ENCODE measurements at regions not wholly inside any gene's neighbourhood (a gene's known extent, or its start where the extent isn't known, plus 50 kb on each side); places are given as distances from the start of the nearest gene placed in this dataset.
"Not testable (repeated sequence)": the region's sequence is repeated elsewhere in the genome, so short reads cannot be mapped to it uniquely, and the experiment has no call there.

DNA sequence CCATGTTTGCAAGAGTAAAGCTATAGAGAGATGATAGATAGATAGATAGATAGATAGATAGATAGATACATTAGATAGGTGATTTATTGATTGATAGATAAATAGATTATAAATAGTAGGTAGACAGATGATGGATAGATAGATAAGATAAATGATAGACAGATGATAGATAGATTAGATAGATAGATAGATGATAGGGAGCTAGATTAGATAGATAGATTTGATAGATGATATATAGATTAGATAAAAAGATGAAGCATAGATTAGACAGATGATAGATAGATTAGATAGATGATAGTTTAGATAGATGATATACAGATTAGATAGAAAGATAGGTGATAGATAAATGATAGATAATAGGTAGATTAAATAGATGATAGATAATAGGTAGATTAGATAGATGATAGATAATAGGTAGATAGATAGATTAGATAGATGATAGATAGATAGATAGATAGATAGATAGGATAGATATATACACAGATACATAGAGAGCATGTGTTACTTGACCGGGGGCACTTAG lies 243.3 kb upstream of the FOXK1 start:
- no peak for DNase-seq

DNA sequence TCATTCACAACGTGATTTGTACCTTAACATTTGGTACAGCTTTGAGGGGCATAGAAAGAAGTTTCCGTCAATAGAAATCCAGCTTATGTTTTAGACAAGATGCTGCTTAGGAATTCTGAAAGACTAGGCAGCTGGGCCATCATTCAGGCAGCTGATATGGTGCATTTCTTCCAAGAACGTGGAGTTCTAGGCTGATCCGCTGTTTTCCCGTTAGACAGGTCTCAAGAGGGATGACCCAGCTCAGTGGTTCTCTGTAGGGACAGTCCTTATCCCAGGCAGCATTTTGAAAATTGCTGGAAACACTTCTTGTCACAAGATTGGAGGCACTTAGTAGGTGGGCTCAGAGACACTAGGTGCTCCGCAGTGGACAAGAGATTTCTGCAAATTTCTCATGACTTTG lies 242.7 kb upstream of the FOXK1 start:
- DNase-seq, result no peak

DNA sequence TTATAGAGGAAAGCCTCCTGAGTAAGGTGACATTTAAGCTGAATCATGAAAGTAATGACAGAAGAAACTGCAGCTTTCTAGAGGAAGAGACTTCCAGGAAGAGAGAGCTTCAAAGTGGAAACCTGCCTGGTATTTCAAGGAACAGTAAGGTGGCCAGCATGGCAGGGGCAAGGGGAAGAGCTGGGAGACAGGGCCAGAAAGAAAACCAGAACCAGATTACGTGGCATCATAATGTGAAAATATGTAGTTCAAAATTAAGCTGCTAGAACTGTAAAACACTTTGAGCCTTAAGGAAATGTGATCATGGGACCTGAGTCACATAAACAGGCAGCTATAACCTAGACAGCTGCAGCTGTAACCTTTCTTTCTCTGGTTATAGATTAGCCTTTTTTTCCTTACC lies 238.0 kb upstream of the FOXK1 start:
- DNase-seq, result no peak

DNA sequence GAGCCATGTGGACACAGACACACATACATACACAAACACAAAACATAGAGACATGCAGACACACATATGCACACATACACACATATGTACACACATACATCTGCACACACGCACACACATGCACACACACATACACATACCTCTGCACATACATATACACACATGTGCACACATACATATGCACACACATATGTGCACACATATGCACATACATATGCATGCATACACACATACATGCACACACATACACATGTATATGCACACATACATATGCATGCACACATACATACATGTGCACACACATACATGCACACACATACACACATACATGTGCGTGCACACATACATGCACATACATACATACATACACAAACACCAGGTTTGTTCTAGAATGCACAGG lies 236.3 kb upstream of the FOXK1 start:
- no peak for DNase-seq

DNA sequence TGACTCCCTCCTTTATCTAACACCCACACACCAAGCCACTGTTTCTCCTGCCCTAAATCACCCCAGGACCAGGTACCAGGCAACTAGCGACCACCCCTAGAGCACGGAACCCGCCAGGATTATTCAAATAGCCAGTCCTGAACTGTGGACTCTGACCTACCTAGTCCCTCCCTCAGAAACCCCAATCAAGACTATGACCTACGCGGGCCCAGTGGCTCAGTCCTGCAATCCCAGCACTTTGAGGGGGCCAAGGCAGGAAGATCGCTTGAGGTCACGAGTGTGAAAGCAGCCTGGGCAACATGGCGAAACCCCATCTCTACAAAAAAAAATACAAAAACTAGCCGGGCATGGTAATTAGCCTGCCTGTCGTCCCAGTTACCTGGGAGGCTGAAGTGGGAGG lies 232.8 kb upstream of the FOXK1 start:
- no peak for DNase-seq

DNA sequence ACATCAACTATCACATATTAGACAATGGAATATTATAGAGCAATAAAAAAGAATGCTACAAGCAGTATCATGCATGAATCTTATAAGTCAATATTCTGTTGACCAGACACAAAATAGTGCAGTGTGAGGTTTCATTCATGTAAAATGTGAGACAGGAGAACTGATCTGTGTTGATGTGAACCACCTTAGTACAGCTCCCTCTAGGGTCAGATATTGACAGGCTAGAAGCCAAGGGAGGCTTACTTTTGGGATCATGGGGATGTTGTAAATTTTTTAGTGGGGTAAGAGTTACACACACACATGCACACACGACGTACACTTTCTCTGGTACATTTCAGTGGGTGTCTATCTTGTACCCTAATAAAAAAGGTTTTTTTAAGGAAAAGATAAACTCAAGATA lies 231.6 kb upstream of the FOXK1 start:
- no peak for DNase-seq

DNA sequence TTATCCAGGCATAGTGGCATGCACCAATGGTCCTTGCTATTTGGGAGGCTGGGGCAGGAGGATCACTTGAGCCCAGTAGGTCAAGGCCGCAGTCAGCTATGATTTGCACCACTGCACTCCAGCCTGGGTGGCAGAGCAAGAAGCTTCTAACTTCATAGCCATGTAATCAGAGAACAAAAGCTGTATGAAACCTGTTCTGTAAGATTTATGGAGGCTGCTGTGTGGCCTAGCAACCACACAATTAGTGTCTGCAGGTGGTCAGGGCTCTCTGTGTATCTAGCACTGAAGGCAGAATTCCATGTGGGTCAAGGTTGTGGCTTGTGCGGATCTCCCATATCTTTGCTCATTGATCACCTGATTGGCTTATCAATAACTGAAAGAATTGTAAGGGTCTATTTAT lies 221.5 kb upstream of the FOXK1 start:
- peak in 1 of 2 experiments; percentile 34 for DNase-seq

DNA sequence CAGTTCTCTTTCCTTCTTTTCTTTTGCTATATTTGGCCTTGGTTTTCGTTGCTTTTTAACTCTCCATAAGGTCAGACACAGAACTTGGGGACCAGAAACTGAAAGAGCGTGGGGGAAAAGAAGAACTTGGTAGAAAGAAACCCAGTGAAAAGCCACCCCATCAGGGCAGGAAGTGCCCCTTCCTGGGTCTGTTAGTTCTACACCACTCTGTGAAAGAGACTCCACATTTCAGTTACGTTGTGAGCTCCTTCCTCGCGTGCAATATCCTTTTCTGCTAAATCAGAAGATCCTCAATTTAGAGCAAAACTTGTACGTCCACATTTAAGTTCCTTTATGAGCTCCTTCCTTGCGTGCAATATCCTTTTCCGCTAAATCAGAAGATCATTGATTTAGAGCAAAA lies 220.6 kb upstream of the FOXK1 start:
- no peak for DNase-seq

DNA sequence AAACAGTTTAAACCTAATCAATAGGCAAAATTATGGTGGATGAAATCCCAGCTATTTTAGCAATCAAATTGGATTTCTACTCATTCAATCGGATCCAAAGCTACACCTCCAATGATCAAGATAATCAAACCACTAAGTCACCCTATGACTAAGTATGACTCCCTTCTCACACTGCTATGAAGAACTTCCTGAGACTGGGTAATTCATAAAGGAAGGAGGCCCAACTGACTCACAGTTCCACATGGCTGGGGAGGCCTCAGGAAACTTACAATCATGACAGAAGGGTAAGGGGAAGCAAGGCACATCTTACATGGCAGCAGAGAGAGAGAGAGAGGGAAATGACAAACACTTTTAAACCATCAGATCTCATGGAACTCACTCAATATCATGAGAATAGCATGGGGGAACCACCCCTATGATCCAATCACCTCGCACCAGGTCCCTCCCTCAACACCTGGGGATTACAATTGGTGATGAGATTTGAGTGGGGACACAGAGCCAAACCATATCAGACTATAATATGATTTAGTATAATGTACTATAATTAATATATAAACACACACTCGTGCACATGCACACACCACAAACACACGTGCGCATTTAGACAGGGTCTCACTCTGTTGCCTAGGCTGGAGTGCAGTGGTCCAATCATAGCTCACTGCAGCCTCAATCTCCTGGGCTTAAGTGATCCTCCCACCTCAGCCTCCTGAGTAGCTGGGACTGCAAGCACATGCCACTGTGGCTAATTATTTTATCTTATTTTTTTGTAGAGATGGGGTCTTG lies 213.6 kb upstream of the FOXK1 start:
- no peak for DNase-seq

DNA sequence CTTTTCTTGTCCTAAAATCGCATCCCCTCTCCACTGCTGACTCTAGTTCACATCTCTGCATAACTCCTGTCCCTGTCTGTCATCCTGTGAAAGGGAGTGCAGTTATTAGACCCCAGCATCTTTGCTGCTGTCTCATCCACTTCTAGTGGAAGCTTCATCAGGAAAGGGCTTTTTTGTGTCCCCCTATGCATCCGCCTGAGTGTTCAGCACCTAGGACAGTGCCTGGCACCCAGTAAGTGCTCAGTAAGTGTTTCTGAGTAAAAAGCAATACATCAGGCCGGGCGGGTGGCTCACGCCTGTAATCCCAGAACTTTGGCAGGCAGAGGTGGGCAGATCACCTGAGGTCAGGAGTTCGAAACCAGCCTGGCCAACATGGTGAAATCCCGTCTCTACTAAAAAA lies 211.8 kb upstream of the FOXK1 start:
- no peak for DNase-seq

DNA sequence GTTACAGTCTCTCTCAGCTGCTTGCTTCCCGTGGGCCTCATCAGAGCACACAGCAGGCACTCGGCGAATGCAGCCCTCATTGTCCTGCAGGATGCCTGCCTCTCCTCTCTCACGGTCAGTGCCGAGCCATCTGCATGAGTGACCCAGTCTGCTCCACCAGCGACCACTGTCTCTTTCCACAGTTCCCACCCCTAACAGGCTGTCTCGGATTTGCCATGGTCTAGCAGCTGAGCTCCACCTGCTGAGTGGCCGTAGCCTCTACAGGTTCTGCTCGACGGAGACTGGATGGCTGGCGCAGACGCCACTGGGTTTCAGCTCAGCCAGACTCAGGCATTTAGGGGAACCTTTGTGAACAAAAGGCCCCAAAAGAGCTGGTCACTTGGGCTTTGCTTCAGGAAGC lies 209.4 kb upstream of the FOXK1 start:
- DNase-seq, result peak in 1 of 2 experiments; percentile 45

DNA sequence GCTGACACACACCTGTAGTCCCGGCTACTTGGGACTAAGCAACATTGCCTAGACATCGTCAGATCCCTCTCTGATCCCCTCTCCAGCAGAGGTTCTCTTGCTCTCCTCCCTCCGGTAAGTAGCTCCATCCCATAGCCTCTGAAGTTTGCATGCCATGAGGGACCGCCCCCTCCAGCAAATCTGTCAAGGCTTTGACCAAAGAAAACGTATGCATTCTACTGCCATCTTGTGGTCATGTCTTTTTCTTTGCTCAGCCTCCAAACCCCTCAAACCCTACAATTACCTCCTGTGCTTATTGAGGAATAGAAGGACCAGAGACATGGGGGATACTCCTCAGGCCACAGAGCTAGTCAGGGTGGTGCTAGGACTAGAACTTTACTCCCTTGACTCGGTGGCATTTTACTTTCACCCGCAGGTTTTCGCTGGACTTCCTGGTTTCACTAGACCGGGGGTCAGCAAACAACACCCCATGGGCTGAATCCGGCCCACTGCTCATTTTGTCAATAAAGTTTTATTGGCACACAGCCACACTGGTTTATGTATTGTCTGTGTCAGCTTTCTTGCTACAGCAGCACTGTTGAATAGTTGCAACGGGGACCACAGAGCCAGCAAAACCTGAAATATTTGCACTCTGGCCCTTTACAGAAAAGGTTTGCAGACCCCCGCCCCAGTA lies 202.6 kb upstream of the FOXK1 start:
- DNase-seq, result peak; percentile 90 to 94

DNA sequence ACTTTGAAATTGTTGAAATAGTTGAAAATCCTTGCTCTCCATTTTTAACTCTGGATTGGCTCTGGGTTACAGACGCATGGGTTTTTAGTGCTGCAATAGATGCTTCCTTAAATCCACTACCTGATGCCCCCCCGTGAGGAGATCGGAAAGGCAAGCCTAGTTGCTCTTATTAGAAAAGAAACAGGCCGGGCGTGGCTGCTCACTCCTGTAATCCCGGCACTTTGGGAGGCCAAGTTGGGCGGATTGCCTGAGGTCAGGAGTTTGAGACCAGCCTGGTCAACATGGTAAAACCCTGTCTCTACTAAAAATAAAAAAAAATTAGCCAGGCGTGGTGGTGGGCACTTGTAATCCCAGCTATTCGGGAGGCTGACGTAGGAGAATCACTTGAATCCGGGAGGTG lies 202.0 kb upstream of the FOXK1 start:
- DNase-seq, result not testable (repeated sequence)

DNA sequence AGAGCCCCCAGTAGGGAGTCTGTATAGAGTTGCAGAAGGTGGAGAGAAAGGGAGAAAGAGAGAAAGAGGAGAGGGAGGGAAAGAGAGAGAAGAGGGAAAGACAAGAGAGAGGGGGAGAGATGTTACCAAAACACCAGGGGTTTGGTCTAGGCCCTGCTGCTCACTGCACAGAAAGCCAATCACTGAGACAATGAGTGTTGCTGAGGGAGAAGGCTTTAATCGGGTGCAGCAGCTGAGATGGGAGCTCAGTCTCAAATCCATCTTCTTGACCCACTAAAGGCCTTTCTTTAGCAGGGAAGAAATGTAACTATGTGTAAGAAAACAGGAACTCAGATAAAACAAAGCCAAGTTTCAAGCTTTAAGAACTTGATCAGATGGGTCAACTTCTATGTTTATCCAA lies 198.2 kb upstream of the FOXK1 start:
- no peak for DNase-seq

DNA sequence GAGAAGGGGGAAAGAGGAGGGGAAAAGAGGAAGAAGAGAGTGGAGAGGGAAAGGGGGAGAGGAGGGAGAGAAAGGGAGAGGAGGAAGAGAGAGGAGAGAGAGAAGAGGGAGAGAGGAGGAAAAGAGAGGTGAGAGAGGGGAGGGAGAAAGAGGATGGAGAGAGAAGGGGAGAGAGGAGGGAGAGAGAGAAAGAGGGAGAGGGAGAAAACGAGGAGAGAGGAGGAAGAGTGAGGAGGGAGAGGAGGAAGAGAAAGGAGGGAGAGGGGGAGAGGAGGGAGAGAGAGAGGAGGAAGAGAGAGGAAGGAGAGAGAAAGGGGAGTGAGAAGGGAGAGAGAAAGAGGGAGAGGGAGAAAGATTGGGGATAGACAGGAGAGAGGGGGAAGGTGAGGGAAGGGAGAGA lies 197.6 kb upstream of the FOXK1 start:
- DNase-seq, result no peak

DNA sequence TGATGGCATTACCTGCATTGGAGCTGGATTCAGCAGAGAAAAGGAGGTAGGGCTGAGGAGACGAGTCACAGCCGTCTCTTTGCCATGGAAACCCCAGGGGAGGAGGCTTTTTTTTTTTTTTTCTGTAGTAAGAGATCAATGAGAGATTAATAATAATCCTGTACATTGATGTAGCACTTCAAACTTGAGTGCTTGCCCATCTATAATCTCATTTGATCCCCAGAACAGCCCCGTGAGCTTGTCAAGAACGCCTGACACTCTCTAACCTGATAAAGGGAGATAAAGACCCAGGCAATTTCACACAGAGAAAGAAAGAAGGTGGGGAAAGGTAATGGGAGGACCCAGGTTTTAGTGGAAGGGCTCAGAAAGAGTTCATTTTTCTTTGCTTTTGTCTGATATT lies 195.2 kb upstream of the FOXK1 start:
- no peak for DNase-seq

DNA sequence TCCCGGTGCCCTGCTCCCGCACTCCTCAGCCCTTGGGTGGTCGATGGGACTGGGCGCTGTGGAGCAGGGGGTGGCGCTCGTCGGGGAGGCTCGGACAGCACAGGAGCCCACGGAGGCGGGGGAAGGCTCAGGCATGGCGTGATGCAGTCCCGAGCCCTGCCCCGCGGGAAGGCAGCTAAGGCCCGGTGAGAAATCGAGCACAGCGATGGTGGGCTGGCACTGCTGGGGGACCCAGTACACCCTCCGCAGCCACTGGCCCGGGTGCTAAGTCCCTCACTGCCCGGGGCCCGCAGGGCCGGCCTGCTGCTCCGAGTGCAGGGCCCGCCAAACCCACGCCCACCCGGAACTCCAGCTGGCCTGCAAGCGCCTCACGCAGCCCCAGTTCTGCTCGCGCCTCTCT lies 185.2 kb upstream of the FOXK1 start:
- DNase-seq, result not testable (repeated sequence)

DNA sequence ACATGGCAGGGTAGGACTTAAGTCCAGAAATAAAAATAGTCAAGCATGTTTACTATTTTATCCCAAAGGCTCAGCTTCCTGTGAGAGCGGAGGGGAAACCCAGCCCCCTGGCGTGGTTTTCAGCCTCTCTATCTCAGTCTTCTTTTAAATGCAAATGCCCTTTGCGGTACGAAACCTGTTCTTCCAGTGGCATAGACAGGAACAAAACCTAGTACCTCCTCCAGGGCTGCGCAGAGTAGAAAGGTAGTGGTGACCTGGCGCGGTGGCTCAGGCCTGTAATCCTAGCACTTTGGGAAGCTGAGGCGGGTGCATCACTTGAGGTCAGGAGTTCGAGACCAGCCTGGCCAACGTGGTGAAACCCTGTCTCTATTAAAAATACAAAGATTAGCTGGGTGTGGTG lies 181.3 kb upstream of the FOXK1 start:
- DNase-seq, result peak; percentile 30 to 61

DNA sequence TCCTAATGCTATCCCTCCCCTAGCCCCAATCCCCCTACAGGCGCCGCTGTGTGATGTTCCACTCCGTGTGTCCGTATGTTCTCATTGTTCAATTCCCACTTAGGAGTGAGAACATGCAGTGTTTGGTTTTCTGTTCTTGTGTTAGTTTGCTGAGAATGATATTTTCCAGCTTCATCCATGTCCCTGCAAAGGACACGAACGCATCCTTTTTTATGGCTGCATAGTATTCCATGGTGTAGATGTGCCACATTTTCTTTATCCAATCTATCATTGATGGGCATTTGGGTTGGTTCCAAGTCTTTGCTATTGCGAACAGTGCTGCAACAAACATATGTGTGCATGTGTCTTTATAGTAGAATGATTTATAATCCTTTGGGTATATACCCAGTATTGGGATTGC lies 174.2 kb upstream of the FOXK1 start:
- not testable (repeated sequence) for DNase-seq

DNA sequence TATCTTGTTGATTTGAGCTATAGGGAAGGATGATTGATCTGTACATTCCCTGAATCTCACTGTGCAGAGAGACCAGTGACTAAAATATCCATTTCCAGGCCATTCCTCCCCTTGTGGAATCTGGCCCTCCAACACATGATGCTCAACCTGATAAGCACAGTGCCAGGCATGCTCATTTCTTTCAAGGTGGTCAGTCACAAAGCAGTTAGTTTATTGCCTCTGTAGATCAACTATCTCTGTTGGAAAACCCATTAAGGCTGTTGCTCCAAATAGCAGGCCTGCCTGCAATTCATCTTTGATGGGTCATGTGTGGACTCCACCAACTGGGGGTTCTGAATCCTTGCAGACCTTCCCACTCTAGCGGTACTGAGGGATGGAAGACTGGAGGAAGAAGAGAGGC lies 168.6 kb upstream of the FOXK1 start:
- DNase-seq, result no peak

DNA sequence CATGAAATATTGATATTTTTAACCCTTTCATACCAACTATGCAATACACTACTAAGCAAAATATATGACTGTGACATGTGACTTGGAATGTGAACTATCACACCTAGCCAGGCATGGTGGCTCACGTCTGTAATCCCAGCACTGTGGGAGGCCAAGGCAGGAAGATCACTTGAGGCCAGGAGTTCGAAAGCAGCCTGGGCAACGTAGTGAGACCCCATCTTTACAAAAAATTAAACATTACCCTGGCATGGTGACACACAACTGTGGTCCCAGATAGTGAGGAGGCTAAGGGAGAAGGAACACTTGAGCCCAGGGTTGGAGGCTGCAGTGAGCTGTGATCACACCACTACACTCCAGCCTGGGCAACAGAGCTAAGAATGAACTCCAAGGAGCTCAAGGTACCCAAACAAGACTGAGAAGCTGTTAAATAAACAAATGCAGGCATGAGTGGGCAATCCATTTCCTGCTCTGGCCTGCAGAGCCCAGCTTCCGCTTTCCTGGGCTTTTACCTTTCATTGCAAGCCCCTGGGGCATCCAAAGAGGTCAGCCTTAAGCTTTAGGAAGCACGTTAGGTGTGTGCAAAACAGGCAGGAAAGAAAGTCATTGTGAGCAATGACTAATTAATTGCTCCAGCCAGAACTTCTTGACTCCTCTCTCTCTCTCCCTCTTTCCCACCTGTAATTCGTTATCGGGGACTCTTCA lies 162.1 kb upstream of the FOXK1 start:
- DNase-seq, result no peak

DNA sequence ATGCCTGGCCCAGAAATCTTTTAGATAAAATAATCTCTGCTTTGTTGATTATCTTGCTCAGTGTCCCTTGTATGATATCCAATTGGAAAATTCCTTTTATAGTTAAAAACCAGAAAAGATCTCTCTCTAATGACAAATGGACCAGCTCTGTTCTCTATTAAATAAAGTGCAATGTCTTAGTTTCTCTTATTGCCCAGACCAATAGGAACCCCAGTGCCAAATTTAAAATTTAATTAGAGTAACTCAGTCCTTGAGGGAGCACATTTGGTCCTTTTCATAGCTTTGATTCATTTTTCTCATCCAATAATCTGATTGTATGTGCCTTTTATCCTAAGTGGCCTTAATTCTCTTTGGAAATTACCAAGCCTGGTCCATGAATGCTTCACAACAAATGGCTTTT lies 158.9 kb upstream of the FOXK1 start:
- DNase-seq, result no peak

DNA sequence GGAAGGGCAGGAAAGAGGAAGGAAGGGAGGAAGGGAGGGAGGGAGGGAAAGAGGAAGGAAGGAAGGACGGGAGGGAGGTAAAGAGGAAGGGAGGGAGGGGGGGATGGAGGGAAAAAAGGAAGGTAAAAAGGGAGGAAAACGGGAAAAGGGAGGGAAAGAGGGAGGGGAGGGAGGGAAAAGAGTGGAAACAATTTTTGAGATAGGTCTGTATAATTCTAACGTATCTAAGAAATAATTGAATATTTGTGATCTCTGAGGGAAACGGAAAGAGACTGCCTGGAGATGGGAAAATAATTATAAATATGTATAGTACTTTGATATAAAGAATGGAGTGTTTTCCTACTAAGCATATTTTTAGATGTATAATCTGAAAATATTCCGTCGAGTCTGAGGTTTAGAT lies 158.2 kb upstream of the FOXK1 start:
- DNase-seq, result no peak

DNA sequence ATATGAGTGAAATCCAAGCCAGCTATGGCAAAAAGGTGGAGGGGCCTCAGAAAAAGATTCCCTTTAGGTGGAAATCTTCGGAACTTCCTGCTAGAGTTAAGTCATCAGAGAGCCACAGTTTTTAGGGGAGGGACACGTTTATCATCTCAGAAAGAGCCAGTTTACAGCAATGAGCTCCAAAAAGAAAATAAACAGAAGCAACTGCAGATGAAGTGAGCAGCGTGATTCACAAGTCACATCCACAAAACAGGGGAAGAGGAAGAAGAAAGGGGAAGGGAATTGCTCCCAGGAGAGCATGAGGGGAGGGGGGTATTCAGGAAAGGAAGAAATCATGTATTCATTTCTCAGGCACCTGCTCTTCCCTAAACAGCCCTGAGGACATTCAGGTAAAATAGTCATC lies 156.2 kb upstream of the FOXK1 start:
- no peak for DNase-seq
